AG09319 (cell line): ENCODE measurements at regions not wholly inside any gene's neighbourhood (a gene's known extent, or its start where the extent isn't known, plus 50 kb on each side); places are given as distances from the start of the nearest gene placed in this dataset.
"Not testable (repeated sequence)": the region's sequence is repeated elsewhere in the genome, so short reads cannot be mapped to it uniquely, and the experiment has no call there.

Source experiments
- DNase-seq: peaks from one replicate; pipeline ENCODE4 v3.0.0-alpha.2; 2010; ENCODE audit warnings: low read depth; ENCODE audit errors: extremely low read depth
- TF ChIP-seq, protein P1 (sequence below): IDR thresholded peaks from 2 replicates; pipeline ENCODE4 v1.5.1; 2011; ENCODE audit warnings: low read depth, mild to moderate bottlenecking, inconsistent platforms, low read length, moderate library complexity

DNA sequence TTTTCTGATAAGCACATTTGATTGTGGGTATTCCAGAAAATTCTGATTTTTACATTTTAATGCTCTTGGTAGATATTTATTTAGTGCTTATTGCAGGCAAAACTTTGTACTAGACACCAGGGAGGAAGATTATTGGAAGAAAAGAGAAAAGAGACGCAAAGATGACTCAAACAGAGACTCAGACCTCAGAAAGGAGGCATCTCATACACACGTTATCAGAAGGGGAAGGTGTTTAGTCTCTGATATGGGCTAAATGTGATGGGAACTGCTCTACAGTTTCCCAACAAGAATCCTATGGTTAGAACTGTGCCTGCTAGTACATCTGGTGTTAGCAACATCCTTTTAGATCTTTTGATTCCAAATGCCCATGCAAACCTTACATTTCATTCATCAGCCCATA is 245.6 kb downstream of the KLF5 start:
- TF ChIP-seq, protein P1, sequence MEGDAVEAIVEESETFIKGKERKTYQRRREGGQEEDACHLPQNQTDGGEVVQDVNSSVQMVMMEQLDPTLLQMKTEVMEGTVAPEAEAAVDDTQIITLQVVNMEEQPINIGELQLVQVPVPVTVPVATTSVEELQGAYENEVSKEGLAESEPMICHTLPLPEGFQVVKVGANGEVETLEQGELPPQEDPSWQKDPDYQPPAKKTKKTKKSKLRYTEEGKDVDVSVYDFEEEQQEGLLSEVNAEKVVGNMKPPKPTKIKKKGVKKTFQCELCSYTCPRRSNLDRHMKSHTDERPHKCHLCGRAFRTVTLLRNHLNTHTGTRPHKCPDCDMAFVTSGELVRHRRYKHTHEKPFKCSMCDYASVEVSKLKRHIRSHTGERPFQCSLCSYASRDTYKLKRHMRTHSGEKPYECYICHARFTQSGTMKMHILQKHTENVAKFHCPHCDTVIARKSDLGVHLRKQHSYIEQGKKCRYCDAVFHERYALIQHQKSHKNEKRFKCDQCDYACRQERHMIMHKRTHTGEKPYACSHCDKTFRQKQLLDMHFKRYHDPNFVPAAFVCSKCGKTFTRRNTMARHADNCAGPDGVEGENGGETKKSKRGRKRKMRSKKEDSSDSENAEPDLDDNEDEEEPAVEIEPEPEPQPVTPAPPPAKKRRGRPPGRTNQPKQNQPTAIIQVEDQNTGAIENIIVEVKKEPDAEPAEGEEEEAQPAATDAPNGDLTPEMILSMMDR, result no peak
- DNase-seq, result no peak

DNA sequence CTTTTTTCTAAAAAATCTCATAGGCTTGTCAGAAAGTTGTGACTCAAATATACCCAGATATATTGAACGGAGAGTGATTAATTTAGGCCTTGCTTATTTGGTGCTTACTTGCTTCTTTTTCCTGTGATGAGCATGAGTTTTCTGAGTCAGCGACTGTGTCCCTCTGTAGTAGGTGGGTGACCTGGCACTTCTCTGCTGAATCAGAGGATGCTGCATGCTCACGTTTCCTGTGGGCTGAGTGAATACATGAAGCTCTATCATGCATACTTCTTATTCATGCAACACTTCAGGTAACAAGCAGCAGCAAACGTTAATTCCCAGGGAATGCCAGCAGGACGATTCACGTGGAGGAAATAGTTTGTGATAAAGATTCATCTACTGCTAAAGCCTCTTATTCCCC is 245.0 kb downstream of the KLF5 start:
- no peak for DNase-seq
- TF ChIP-seq, protein P1, result no peak

DNA sequence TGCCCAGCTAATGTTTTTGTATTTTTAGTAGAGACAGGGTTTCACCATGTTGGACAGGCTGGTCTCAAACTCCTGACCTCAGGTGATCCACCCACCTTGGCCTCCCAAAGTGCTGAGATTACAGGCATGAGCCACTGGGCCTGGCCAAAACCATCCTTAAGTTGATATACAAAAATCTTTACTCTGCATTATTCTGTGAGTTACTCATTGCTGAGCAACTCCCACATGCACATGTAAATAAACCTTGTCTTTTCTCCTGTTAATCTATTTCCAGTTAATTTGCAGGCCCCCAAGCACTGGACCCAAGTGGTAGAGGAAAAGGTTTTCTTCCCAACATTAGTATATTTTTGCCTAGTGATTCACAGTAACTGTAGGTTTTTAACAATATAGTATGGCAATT is 242.8 kb downstream of the KLF5 start:
- not testable (repeated sequence) for DNase-seq

DNA sequence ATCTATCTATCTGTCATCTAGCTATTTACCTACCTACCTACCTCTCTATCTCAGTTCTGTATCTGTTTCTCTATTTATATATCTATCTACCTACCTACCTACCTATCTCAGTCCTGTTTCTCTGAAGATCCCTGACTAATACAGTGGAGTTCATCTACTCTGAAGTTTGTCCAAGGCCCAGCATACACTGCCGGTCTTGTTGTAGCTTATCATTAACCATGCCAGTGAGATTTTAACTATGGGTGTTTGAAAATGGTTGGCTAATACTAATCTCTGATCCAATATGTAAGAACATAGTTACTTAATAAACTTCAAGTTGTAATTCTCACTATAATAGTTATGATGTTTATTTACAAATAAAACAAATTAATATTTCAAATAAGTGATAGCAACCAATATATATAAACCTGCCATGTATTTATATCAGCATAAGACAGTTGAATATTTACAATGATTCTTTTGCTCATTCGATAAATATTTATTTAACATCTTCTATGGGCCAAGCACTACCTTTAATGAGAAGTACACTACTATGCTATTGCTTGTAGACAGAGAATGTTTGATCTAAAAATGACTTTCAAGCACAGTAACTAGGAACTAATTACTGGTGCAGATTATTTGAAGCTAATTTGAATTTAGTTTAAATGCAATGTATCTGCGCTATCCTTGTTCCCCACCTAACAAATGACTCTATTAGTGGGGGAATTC is 242.1 kb downstream of the KLF5 start:
- TF ChIP-seq, protein P1, result no peak
- DNase-seq, result no peak

DNA sequence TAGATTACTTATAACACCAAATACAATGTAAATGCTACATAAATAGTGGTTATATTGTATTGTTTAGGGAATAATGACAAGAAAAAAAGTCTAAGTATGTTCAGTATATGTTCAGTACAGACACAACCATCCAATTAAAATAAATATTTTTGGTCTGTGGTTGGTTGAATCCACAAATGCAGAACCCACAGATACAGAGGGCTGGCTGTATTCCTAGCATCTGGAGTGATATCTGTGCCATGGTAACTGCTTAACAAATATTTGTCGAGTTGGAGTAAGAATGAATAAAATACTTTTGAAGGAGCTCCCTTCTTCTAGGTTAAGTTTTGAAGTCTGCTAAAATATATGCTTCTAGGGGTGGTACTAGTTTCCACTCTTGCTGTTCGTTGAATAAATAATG is 241.0 kb downstream of the KLF5 start:
- DNase-seq, result no peak
- TF ChIP-seq, protein P1, result no peak

DNA sequence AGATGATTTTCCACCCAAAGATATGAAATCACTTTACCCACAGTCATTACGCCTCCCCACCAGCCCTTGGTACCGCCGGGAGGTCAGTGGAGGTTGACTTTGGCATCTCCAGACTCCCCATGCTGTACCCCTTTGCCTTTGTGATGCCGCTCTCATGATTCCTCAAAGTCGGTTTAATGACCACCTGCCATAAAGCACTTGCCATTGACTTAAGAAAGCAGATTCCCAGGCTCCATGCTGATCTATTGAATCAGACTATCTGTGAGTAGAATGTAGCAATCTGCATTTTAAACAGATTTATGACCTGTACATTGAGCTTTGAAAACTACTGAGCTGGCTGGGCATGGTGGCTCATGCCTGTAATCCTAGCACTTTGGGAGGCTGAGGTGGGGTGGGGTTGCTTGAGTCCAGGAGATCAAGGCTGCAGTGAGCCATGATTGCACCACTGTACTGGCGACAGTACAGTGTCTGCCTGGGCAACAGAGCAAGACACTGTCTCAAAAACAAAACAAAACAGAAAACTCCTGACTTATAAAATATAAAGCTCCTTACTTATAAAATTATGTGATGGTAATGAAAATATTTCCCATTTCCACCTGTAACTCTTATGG is 235.2 kb downstream of the KLF5 start:
- DNase-seq, result no peak
- TF ChIP-seq, protein P1, result no peak

DNA sequence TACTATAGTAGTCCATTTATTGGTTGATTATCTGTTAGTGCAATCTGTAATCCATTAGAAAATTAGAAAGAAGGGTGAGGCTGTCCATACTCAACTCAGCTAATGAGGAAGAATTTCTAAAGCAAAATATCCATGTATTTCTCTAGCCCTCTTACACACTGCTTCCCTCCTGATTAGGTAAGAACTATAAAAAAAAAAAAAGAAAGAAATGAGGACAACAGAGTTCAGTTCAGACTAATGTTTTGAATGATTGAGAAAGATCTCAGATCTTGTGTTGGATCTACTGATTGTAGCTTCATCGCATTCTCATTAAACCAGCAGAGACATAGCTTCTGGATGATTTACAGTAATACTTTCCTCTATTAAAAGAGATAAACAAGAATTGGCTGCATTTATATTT is 233.3 kb downstream of the KLF5 start:
- TF ChIP-seq, protein P1, result no peak
- no peak for DNase-seq

DNA sequence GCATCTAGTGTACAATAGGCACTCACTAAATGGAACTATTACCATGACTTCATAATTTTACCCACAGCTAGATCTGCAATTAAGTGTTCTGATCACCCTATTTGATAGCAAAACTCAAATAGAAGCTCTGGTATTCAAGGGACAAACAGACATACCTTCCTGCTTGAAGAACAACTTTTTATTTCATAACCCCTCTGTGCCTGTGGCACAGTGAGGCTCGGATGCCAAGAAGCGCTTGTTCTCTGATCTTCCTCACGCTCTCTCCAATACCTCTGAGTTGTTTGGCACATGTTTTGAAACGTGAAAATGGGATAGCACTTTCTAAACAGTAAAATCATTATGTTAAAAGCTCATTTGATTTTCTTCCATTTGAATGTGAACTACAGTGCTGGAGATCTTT is 232.0 kb downstream of the KLF5 start:
- TF ChIP-seq, protein P1, result no peak

More for the DNA sequence above, 232.0 kb downstream of the KLF5 start:
- DNase-seq, result no peak
